GOT3 (cell line): ENCODE measurements at regions not wholly inside any gene's neighbourhood (a gene's known extent, or its start where the extent isn't known, plus 50 kb on each side); places are given as distances from the start of the nearest gene placed in this dataset.
"Not testable (repeated sequence)": the region's sequence is repeated elsewhere in the genome, so short reads cannot be mapped to it uniquely, and the experiment has no call there.

Source experiments
- DNase-seq: peaks from one replicate; lab custom pipeline; 2025; ENCODE audit warnings: mixed read lengths; lab: John Stamatoyannopoulos, UW

GRCh38 chr2:180540761-180541160 is 439.6 kb upstream of the UBE2E3 start:
- DNase-seq: no peak

- no peak for DNase-seq
Observed at GRCh38 chr2:180539541-180539940, 440.9 kb upstream of the UBE2E3 start.

GRCh38 chr2:180535289-180535688 is 445.1 kb upstream of the UBE2E3 start:
- no peak for DNase-seq

GRCh38 chr2:180531787-180532186 is 448.6 kb upstream of the UBE2E3 start:
- DNase-seq: not testable (repeated sequence)

GRCh38 chr2:180524499-180524898 is 455.9 kb upstream of the UBE2E3 start:
- DNase-seq: no peak

- no peak for DNase-seq
Observed at GRCh38 chr2:180523621-180524340, 456.6 kb upstream of the UBE2E3 start.

- no peak for DNase-seq
Observed at GRCh38 chr2:180520921-180521581, 459.4 kb upstream of the UBE2E3 start.

GRCh38 chr2:180520206-180520605 is 460.2 kb upstream of the UBE2E3 start:
- DNase-seq: no peak

GRCh38 chr2:180519276-180519675 is 461.1 kb upstream of the UBE2E3 start:
- no peak for DNase-seq

- DNase-seq: no peak
Observed at GRCh38 chr2:180516232-180516631, 464.2 kb upstream of the UBE2E3 start.

- no peak for DNase-seq
Observed at GRCh38 chr2:180513389-180513788, 467.0 kb upstream of the UBE2E3 start.

- DNase-seq: no peak
Observed at GRCh38 chr2:180508458-180508857, 471.9 kb upstream of the UBE2E3 start.

- DNase-seq: no peak
Observed at GRCh38 chr2:180507028-180507427, 473.4 kb upstream of the UBE2E3 start.

GRCh38 chr2:180505203-180505602 is 475.2 kb upstream of the UBE2E3 start:
- no peak for DNase-seq

GRCh38 chr2:180497621-180498152 is 482.7 kb upstream of the UBE2E3 start:
- DNase-seq: no peak

GRCh38 chr2:180495606-180496005 is 484.8 kb upstream of the UBE2E3 start:
- no peak for DNase-seq

- no peak for DNase-seq
Observed at GRCh38 chr2:180494286-180494685, 486.1 kb upstream of the UBE2E3 start.

- DNase-seq: no peak
Observed at GRCh38 chr2:180482696-180483095, 475.6 kb upstream of the CWC22 start.

- no peak for DNase-seq
Observed at GRCh38 chr2:180481998-180482397, 474.9 kb upstream of the CWC22 start.

- DNase-seq: no peak
Observed at GRCh38 chr2:180478883-180479282, 471.8 kb upstream of the CWC22 start.

- no peak for DNase-seq
Observed at GRCh38 chr2:180474716-180475115, 467.6 kb upstream of the CWC22 start.

GRCh38 chr2:180473456-180473855 is 466.4 kb upstream of the CWC22 start:
- no peak for DNase-seq

- no peak for DNase-seq
Observed at GRCh38 chr2:180472133-180472532, 465.0 kb upstream of the CWC22 start.
